ENCODE measurements at regions not wholly inside any gene's neighbourhood (a gene's known extent, or its start where the extent isn't known, plus 50 kb on each side); places are given as distances from the start of the nearest gene placed in this dataset.
"Not testable (repeated sequence)": the region's sequence is repeated elsewhere in the genome, so short reads cannot be mapped to it uniquely, and the experiment has no call there.

GRCh38 chr1:163591131-163591530 is 269.4 kb downstream of the NUF2 start:
- not testable (repeated sequence) for TF ChIP-seq POLR2A (IDR thresholded peaks at IDR 0.05; ENCODE audit: low read depth); CTCF (IDR thresholded peaks at IDR 0.05); POLR2AphosphoS5 (IDR thresholded peaks at IDR 0.05)
